SK-N-SH treated with all-trans-retinoic acid at 6 μM for 48 hours (cell line): ENCODE measurements at regions not wholly inside any gene's neighbourhood (a gene's known extent, or its start where the extent isn't known, plus 50 kb on each side); places are given as distances from the start of the nearest gene placed in this dataset.

ENCODE experiments used
- ATAC-seq: fragments of 200-7000 bp; cut with Tn5 transposase; 3 replicates; pipeline ENCODE4 v1.9.1; 2020; ENCODE audit warnings: mild to moderate bottlenecking, moderate library complexity
- ARNTL ChIP-seq: fragments of 450-650 bp; formaldehyde crosslinking; IDR thresholded peaks from 2 replicates; pipeline ENCODE4 v1.5.0; 2020; ENCODE audit warnings: low read depth, mild to moderate bottlenecking, moderate library complexity, borderline replicate concordance
- BACH2 ChIP-seq: fragments of 250-450 bp; sonication (Bioruptor Pico); IDR thresholded peaks from 2 replicates; pipeline ENCODE4 v1.9.0; 2021; ENCODE audit warnings: mild to moderate bottlenecking, borderline replicate concordance
- CSDC2 ChIP-seq: fragments of 250-450 bp; sonication (Bioruptor Pico); IDR thresholded peaks from 2 replicates; pipeline ENCODE4 v1.5.0; 2020; ENCODE audit warnings: mild to moderate bottlenecking, moderate library complexity
- ESRRG ChIP-seq: fragments of 250-450 bp; sonication (Bioruptor Pico); IDR thresholded peaks from 2 replicates; pipeline ENCODE4 v1.6.1; 2021; ENCODE audit warnings: mild to moderate bottlenecking
- GLIS3 ChIP-seq: fragments of 250-450 bp; sonication (Bioruptor Pico); IDR thresholded peaks from 2 replicates; pipeline ENCODE4 v1.5.0; 2020; ENCODE audit warnings: mild to moderate bottlenecking, moderate library complexity
- ISL1 ChIP-seq: fragments of 250-450 bp; sonication (Bioruptor Pico); IDR thresholded peaks from 2 replicates; pipeline ENCODE4 v2.1.2; 2022; ENCODE audit warnings: mild to moderate bottlenecking, moderate library complexity
- OSR1 ChIP-seq: fragments of 250-450 bp; sonication (Bioruptor Pico); IDR thresholded peaks from 2 replicates; pipeline ENCODE4 v1.8.0; 2022; ENCODE audit warnings: moderate library complexity, mild to moderate bottlenecking, inconsistent platforms
- PPARA ChIP-seq: fragments of 250-450 bp; sonication (Bioruptor Pico); IDR thresholded peaks from 2 replicates; pipeline ENCODE4 v1.5.0; 2020; ENCODE audit warnings: mild to moderate bottlenecking, borderline replicate concordance
- RARB ChIP-seq: fragments of 250-450 bp; sonication (Bioruptor Pico); IDR thresholded peaks from 2 replicates; pipeline ENCODE4 v1.8.0; 2021; ENCODE audit warnings: mild to moderate bottlenecking, moderate library complexity
- SNAI2 ChIP-seq: fragments of 250-450 bp; sonication (Bioruptor Pico); IDR thresholded peaks from 2 replicates; pipeline ENCODE4 v1.5.0; 2020; ENCODE audit warnings: mild to moderate bottlenecking, moderate library complexity
- TOX ChIP-seq: fragments of 250-450 bp; sonication (Bioruptor Pico); IDR thresholded peaks from 2 replicates; pipeline ENCODE4 v1.8.0; 2021; ENCODE audit warnings: mild to moderate bottlenecking, moderate library complexity, borderline replicate concordance
- ZC3H10 ChIP-seq: fragments of 250-450 bp; sonication (Bioruptor Pico); IDR thresholded peaks from 2 replicates; pipeline ENCODE4 v1.5.1; 2021; ENCODE audit warnings: mild to moderate bottlenecking, moderate library complexity
- ZFP3 ChIP-seq: fragments of 250-450 bp; sonication (Bioruptor Pico); IDR thresholded peaks from 2 replicates; pipeline ENCODE4 v1.5.0; 2020; ENCODE audit warnings: mild to moderate bottlenecking, moderate library complexity
- ZFP30 ChIP-seq: fragments of 450-650 bp; formaldehyde crosslinking; IDR thresholded peaks from 2 replicates; pipeline ENCODE4 v1.5.0; 2022; ENCODE audit warnings: mild to moderate bottlenecking, moderate library complexity
- ZNF565 ChIP-seq: fragments of 450-650 bp; formaldehyde crosslinking; conservative IDR thresholded peaks from 2 replicates; pipeline ENCODE4 v1.5.0; 2020; ENCODE audit warnings: low read depth, mild to moderate bottlenecking, moderate library complexity
- ZNF70 ChIP-seq: fragments of 450-650 bp; formaldehyde crosslinking; IDR thresholded peaks from 2 replicates; pipeline ENCODE4 v1.5.0; 2020; ENCODE audit warnings: mild to moderate bottlenecking, moderate library complexity
- TF ChIP-seq, protein P1 (sequence below): fragments of 250-450 bp; sonication (Bioruptor Pico); IDR thresholded peaks from 2 replicates; pipeline ENCODE4 v1.5.1; 2020; ENCODE audit warnings: low read depth, mild to moderate bottlenecking, moderate library complexity
- TF ChIP-seq, protein P2 (sequence below): fragments of 250-450 bp; sonication (Bioruptor Pico); IDR thresholded peaks from 2 replicates; pipeline ENCODE4 v1.8.0; 2021; ENCODE audit warnings: low read depth, mild to moderate bottlenecking, moderate library complexity, borderline replicate concordance
- TF ChIP-seq, protein P3 (sequence below): fragments of 250-450 bp; sonication (Bioruptor Pico); IDR thresholded peaks from 2 replicates; pipeline ENCODE4 v1.5.1; 2021; ENCODE audit warnings: mild to moderate bottlenecking, moderate library complexity
- TF ChIP-seq, protein P4 (sequence below): fragments of 250-450 bp; sonication (Bioruptor Pico); IDR thresholded peaks from 2 replicates; pipeline ENCODE4 v1.5.0; 2020; ENCODE audit warnings: mild to moderate bottlenecking, moderate library complexity
- TF ChIP-seq, protein P5 (sequence below): fragments of 250-450 bp; sonication (Bioruptor Pico); IDR thresholded peaks from 2 replicates; pipeline ENCODE4 v1.8.0; 2020; ENCODE audit warnings: mild to moderate bottlenecking, moderate library complexity, borderline replicate concordance

DNA sequence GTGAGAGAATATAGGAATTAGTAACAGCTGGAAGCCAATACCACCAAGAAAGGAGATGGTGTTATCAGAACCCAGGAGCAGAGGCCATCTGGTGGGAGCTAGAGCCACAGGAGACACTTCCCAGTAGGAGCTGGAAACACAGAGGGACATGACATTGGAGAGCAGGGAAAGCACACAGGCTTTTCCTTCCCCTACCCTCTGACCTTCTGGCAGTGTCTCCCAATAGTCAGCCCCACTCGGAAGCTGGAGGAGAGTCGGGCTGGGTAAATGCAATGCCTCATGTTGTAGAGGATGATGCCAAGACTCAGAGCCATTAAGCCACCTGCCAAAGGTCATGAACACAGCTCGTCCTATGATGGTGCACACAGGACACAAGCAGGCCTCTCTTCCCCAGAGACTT is 538.5 kb downstream of the BCL11B start:
- no peak for TF ChIP-seq ISL1
- no peak for TF ChIP-seq ESRRG
- TF ChIP-seq, protein P1, sequence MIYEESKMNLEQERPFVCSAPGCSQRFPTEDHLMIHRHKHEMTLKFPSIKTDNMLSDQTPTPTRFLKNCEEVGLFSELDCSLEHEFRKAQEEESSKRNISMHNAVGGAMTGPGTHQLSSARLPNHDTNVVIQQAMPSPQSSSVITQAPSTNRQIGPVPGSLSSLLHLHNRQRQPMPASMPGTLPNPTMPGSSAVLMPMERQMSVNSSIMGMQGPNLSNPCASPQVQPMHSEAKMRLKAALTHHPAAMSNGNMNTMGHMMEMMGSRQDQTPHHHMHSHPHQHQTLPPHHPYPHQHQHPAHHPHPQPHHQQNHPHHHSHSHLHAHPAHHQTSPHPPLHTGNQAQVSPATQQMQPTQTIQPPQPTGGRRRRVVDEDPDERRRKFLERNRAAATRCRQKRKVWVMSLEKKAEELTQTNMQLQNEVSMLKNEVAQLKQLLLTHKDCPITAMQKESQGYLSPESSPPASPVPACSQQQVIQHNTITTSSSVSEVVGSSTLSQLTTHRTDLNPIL: no peak
- no peak for TF ChIP-seq TOX (CRISPR knock-in tag)
- no peak for TF ChIP-seq ZNF70 (CRISPR knock-in tag)
- no peak for TF ChIP-seq CSDC2
- TF ChIP-seq ARNTL: no peak
- TF ChIP-seq, protein P2, sequence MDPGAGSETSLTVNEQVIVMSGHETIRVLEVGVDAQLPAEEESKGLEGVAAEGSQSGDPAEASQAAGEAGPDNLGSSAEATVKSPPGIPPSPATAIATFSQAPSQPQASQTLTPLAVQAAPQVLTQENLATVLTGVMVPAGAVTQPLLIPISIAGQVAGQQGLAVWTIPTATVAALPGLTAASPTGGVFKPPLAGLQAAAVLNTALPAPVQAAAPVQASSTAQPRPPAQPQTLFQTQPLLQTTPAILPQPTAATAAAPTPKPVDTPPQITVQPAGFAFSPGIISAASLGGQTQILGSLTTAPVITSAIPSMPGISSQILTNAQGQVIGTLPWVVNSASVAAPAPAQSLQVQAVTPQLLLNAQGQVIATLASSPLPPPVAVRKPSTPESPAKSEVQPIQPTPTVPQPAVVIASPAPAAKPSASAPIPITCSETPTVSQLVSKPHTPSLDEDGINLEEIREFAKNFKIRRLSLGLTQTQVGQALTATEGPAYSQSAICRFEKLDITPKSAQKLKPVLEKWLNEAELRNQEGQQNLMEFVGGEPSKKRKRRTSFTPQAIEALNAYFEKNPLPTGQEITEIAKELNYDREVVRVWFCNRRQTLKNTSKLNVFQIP (CRISPR knock-in tag): no peak
- TF ChIP-seq GLIS3 (CRISPR knock-in tag): no peak
- TF ChIP-seq PPARA (CRISPR knock-in tag): no peak
- no peak for TF ChIP-seq BACH2
- no peak for ATAC-seq

DNA sequence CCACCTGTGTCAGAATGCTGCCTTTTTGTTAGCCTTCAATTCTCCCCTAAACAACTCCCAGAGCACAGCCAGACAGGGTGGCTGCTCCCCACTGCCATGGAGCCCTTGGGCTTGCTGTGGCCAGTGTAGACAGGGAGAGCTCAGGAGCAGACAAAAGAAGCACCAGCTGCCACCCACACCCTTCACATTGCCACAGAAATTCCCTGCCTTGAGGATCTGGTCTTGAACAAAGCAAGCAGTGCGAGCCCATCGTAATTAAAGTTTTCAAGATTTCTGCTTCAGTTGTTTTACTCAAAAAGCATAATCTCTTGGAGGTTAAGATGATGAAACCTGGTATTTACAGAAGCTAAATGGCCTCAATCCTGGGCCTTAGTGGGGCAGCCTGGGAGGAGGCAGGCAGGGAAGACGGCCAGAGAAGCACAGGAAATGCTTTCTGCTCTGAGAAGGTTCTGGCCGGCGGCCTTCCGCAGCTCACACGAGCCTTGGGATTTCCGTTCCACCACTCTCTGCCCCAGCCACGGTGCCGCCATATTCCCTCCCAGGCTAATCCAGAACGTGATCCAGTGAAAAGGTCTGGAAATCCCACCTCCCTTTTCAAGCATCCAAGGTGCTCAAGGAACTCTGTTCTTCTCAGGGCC is 535.2 kb downstream of the BCL11B start:
- TF ChIP-seq ZNF70 (CRISPR knock-in tag) (no peak), RARB (CRISPR knock-in tag) (no peak), ZNF565 (CRISPR knock-in tag) (no peak), PPARA (CRISPR knock-in tag) (no peak), ZC3H10 (CRISPR knock-in tag) (no peak), OSR1 (CRISPR knock-in tag) (no peak), CSDC2 (no peak), ZFP30 (CRISPR knock-in tag) (no peak), SNAI2 (CRISPR knock-in tag) (no peak), ESRRG (no peak)
- TF ChIP-seq, protein P1: no peak
- TF ChIP-seq, protein P2 (CRISPR knock-in tag): no peak
- TF ChIP-seq, protein P3, sequence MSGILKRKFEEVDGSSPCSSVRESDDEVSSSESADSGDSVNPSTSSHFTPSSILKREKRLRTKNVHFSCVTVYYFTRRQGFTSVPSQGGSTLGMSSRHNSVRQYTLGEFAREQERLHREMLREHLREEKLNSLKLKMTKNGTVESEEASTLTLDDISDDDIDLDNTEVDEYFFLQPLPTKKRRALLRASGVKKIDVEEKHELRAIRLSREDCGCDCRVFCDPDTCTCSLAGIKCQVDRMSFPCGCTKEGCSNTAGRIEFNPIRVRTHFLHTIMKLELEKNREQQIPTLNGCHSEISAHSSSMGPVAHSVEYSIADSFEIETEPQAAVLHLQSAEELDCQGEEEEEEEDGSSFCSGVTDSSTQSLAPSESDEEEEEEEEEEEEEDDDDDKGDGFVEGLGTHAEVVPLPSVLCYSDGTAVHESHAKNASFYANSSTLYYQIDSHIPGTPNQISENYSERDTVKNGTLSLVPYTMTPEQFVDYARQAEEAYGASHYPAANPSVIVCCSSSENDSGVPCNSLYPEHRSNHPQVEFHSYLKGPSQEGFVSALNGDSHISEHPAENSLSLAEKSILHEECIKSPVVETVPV (CRISPR knock-in tag): no peak
- TF ChIP-seq, protein P4, sequence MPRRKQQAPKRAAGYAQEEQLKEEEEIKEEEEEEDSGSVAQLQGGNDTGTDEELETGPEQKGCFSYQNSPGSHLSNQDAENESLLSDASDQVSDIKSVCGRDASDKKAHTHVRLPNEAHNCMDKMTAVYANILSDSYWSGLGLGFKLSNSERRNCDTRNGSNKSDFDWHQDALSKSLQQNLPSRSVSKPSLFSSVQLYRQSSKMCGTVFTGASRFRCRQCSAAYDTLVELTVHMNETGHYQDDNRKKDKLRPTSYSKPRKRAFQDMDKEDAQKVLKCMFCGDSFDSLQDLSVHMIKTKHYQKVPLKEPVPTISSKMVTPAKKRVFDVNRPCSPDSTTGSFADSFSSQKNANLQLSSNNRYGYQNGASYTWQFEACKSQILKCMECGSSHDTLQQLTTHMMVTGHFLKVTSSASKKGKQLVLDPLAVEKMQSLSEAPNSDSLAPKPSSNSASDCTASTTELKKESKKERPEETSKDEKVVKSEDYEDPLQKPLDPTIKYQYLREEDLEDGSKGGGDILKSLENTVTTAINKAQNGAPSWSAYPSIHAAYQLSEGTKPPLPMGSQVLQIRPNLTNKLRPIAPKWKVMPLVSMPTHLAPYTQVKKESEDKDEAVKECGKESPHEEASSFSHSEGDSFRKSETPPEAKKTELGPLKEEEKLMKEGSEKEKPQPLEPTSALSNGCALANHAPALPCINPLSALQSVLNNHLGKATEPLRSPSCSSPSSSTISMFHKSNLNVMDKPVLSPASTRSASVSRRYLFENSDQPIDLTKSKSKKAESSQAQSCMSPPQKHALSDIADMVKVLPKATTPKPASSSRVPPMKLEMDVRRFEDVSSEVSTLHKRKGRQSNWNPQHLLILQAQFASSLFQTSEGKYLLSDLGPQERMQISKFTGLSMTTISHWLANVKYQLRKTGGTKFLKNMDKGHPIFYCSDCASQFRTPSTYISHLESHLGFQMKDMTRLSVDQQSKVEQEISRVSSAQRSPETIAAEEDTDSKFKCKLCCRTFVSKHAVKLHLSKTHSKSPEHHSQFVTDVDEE: no peak

DNA sequence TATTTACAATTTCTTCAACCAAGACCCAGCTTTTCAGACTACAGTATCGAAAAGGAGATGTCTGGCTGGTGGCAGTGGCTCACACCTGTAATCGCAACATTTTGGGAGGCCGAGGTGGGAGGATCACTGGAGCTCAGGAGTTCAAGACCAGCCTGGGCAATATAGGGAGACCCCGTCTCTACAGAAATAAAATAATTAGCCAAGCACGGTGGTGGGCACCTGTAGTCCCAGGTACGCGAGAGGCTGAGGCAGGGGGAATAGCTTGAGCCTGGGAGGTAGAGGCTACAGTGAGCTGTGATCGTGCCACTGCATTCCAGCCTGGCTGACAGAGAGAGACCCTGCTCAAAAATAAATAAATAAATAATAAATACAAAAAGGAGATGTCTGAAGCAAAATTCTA is 530.5 kb downstream of the BCL11B start:
- no peak for ATAC-seq
- TF ChIP-seq ZFP3 (CRISPR knock-in tag): no peak
- TF ChIP-seq ZNF565 (CRISPR knock-in tag): no peak
- TF ChIP-seq ZC3H10 (CRISPR knock-in tag): no peak
- no peak for TF ChIP-seq ZFP30 (CRISPR knock-in tag)
- TF ChIP-seq, protein P2 (CRISPR knock-in tag): no peak
- TF ChIP-seq, protein P5, sequence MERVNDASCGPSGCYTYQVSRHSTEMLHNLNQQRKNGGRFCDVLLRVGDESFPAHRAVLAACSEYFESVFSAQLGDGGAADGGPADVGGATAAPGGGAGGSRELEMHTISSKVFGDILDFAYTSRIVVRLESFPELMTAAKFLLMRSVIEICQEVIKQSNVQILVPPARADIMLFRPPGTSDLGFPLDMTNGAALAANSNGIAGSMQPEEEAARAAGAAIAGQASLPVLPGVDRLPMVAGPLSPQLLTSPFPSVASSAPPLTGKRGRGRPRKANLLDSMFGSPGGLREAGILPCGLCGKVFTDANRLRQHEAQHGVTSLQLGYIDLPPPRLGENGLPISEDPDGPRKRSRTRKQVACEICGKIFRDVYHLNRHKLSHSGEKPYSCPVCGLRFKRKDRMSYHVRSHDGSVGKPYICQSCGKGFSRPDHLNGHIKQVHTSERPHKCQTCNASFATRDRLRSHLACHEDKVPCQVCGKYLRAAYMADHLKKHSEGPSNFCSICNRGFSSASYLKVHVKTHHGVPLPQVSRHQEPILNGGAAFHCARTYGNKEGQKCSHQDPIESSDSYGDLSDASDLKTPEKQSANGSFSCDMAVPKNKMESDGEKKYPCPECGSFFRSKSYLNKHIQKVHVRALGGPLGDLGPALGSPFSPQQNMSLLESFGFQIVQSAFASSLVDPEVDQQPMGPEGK (CRISPR knock-in tag): no peak
- TF ChIP-seq ARNTL: no peak

More for the DNA sequence above, 535.2 kb downstream of the BCL11B start:
- ATAC-seq: no peak
